ENCODE measurements at regions not wholly inside any gene's neighbourhood (a gene's known extent, or its start where the extent isn't known, plus 50 kb on each side); places are given as distances from the start of the nearest gene placed in this dataset.
A peak's percentile ranks its signal among the peaks of the same experiment; 100 is the strongest.

DNA sequence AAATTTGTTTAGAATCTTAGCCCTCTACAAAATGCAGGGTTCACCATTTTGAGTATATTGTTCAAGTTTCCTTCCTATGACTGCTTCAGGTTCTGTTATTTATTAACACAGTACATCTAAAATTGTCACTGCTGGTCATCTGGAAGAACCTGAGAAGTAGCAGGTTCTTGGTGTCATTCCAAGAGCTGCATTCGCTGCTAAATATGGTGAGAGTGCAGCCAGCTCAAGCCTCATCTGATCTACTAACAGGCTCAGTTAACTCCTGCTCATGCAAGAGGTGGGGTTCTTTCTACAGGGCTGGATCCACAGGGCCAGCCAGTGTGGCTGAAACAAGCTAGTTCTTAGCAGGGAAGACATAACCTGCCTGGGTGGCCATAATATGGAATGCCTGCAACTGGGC, 1946.1 kb downstream of the TP53TG3F start:
- no peak for DNase-seq

GRCh38 chr16:35409503-35409902, 1950.1 kb downstream of the TP53TG3F start:
- no peak for DNase-seq

DNA sequence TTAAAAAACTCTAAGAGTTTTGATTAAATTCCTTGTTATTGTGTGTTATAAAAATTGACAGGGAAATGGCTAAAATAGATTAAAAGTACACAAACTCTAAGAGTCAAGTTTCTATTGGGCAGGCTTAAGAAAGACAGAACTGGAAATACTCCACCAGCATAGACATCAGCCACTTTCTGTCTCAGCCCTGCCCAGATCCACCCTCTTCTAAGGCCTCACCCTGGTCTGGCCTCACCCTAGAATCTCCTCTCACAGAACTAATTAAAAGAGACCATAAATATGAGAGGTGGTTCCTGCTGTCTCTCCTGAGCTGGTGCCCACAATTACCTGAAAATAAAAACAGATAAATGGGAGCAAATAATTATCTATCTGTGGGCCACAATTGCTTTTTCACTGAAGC, 1951.0 kb downstream of the TP53TG3F start:
- DNase-seq: no peak

DNA sequence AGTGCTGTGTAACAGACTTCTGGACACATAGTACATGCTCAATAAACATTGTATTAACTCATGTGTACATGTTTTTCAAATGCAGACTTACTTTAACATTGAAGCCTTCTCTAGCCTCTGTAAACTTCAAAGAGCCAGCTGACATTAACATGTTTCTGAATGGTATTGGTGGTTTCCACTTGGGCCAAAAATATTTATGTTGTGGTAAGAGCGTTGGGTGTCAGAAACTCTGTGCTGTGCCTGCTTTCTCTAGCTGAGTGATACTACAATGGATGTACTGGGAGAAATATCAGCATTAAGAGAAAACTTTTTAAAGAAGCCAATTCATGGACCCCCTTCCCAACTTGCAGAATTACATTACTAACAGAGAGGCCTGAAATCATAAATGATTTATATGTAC, 1951.7 kb downstream of the TP53TG3F start:
- DNase-seq: no peak

DNA sequence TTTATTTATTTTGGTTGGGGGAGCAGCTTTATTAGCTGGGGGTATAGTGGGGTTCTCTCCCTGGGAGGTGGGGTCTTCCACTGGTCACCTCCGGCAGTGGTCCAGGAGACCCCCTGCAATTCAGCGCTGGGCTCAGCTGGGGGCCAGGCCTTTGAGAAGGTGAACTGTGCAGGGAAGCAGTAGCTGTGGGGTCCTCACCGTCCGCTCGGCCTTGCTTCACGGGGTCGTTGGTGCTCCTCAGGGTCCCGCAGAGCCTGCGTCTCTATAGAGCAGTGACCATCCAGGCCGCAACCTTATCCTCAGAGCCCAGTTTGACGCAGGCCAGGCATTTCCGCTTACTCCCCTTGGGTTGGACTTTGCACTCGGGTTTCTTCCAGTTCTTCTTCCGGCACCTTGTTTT, 1954.7 kb downstream of the TP53TG3F start:
- DNase-seq: no peak

DNA sequence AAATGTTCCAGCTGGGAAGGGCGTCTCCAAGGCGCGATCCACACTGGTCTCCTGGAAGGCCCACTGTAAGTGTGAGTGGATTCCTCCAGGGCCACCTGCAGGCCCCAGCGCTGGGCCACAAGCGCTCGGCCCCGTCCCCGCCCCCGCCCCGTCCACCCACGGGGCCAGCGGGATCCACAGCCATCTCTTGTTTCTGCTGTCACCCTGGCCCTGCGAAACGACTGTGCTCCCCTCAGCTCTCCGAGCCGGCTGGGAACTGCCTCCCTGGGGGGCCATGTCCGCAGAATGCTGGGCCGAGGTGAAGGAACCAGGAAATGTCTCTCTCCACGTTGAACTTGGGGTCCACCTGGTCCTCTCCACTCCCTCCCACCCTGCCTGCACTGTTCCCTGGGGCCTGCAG, 1955.2 kb downstream of the TP53TG3F start:
- DNase-seq: no peak

DNA sequence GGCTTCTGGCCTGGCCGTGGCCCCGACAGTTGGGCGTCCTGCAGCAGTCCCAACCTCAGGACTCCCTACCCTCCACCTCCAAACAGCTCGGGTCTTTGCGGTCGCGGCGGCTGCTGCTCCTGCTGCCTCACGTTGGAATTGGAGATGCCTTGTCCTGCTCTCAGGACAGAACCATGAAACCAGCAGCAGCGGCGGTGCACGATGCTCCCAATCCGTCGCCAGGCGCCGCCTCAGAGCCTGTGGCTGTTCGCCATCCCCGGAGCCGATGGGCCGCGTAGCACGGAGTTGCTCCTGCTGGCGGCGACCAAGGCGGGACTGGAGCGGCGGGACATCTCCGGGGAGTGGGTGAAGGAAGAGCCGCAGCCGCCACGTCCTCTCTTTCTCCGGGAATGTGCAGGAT, 1965.9 kb downstream of the TP53TG3F start:
- no peak for DNase-seq

GRCh38 chr16:35431829-35432663, 1972.6 kb downstream of the TP53TG3F start:
- DNase-seq: no peak

DNA sequence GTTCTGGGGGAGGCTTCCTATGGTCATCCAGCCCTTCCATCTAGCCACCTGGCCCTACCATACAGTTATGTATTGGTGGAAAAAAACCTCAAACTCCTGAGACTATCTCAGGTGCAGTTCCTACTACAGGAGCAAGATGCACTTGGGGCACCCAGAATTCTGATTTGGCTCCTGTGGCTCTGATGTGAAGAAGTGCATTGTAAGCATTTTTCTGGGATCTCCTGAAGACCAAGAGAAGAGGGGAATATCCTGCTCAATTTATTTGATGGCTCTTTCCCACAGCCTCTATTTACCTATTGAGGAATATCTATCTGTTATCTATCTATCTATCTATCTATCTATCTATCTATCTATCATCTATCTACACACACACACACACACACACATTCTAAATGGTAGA, 1981.5 kb downstream of the TP53TG3F start:
- no peak for DNase-seq

DNA sequence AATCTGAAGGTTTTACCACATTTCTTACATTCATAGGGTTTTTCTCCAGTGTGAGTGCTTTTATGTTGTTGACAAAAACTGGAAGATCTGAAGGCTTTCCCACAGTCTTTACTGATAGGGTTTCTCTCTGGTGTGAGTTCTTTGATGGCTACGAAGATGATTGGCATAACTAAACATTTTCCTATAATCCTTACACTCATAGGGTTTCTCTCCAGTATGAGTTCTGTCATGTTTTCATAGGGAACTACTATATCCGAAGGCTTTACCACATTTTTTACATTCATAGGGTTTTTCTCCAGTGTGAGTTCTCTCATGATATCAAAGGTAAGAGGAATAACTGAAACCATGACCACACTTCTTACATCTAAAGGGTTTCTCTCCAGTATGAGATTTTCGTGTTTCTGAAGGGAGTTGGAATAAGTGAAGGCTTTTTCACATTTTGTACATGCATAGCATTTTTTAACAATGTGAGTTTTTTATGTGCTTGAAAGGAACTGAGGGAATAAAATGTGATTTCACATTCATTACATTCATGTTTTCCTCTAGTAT, 1987.7 kb downstream of the TP53TG3F start:
- no peak for DNase-seq

GRCh38 chr16:35449663-35450062, 1990.3 kb downstream of the TP53TG3F start:
- DNase-seq: no peak

- no peak for DNase-seq
Measured at GRCh38 chr16:35450648-35451047, 1991.2 kb downstream of the TP53TG3F start.

GRCh38 chr16:35452471-35452870, 1993.1 kb downstream of the TP53TG3F start:
- DNase-seq: no peak

- DNase-seq: no peak
Measured at GRCh38 chr16:35463358-35463757, 2003.9 kb downstream of the TP53TG3F start.

DNA sequence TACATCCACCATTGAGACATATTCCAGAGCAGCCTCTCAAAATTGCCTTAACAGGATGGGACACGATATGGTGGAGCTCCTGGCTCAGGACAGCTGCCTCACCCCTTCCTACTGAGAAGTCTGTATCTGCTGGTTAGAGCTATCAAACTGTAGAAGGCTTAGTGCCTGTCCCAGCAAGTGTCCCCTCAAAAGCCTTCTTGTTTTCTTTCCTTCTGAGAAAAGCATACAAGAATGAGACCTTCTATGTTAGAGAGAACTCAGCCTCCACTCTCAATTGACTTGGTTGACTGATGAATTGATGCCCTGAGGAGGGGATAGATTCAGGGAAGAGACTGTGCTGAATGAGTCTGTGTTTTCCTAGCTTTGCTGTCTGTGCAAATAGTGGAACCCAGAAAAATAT, 2020.9 kb downstream of the TP53TG3F start:
- DNase-seq: no peak

- DNase-seq: no peak
Measured at GRCh38 chr16:35480988-35481387, 2021.6 kb downstream of the TP53TG3F start.

DNA sequence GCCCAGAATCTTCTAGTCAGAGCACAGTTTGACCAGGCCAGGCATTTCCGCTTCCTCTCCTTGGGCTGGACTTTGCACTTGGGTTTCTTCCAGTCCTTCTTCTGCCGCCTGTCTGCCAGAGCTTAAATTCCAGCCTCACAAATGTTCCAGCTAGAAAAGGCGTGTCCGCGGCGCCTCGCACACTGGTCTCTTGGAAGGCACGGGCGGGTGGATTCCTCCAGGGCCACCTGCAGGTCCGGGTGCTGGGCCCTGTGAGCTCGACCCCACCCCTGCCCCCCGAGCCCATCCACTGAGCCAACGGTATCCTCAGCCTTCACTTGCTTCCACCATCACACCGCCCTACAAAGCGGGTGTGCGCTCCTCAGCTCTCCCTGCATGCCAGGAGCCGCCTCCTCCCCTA, 2026.5 kb downstream of the TP53TG3F start:
- no peak for DNase-seq

DNA sequence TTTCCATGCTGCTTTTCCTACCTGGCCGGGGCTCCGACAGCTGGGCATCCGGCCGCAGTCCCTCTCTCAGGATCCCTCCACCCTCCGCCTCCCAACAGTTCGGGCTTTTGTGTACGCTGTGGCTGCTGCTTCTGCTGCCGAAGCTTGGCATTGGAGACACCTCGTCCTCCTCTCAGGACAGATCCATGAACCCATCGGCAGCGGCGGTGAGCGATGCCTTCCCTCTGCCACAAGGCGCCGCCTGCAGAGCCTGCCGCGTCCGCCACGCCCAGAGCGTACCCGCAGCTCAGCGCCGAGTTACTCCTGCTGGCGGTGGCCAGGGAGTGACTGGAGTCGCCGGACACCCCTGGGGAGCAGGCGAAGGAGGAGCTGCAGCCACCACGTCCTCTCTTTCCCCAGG, 2032.8 kb downstream of the TP53TG3F start:
- peak; percentile 2 for DNase-seq

GRCh38 chr16:35497399-35497798, 2038.0 kb downstream of the TP53TG3F start:
- no peak for DNase-seq

DNA sequence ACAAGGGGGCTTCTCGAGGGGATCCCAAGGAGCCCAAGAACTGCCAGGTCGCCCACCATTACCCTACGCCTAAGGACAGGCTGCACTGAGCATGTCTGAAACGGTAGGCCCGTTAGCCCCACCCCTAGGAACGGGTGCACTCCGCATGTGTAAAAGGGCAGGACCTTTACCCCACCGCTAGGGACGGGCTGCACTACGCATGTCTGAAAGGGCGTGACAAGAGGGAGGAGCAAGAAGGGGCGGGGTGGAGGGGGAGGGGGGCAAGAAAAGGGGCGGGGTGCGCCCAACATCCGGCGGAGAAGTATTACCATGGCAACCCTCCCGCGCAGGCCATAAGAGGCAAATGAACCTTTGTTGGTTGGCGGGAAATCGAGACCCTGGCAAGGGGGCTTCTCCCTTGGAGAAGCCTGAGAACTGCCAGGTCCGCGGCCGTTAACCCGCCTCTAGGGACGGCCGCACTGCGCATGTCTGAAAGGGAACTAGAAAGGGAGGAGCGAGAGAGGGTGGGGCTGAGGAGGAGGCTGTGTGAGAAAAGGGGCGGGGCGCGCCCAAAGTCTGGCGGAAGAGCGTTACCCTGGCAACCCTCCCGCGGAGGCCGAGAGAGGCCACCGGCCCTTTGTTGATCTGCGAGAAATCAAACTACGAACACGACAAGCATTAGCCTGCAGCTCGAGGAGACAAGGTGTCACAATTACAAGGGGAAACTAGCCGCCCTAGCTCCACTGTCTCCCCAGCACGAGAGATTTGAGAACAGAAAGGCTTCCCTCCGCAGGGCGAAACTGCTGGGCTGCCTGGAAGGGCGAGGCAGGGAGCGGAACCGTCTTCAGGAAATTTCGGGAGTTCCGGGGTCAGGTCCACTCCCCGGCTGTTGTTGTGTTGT, 2046.8 kb downstream of the TP53TG3F start:
- DNase-seq: peak; percentile 14

- DNase-seq: no peak
Measured at GRCh38 chr16:35506898-35507194, 2047.4 kb downstream of the TP53TG3F start.

GRCh38 chr16:35510701-35511100, 2051.3 kb downstream of the TP53TG3F start:
- DNase-seq: no peak

GRCh38 chr16:35516551-35516950, 2057.1 kb downstream of the TP53TG3F start:
- no peak for DNase-seq

GRCh38 chr16:35516971-35517370, 2057.6 kb downstream of the TP53TG3F start:
- DNase-seq: no peak
